ENCODE measurements at regions not wholly inside any gene's neighbourhood (a gene's known extent, or its start where the extent isn't known, plus 50 kb on each side); places are given as distances from the start of the nearest gene placed in this dataset.

- no peak for DNase-seq (ENCODE audit: low read depth in 1 of 2, low spot score in 2 of 2)
- Histone ChIP-seq H4K8ac (ENCODE audit: extremely low read depth, insufficient read depth, low read length) (no peak overlapping the region), H2BK120ac (replicated peaks; ENCODE audit: low read depth, low read length) (no peak overlapping the region), H3K4ac (replicated peaks; ENCODE audit: insufficient read length, low read depth, low read length) (no peak overlapping the region), H3K18ac (ENCODE audit: extremely low read depth, low read length) (no peak overlapping the region), H2BK5ac (ENCODE audit: low read depth, low read length) (no peak overlapping the region), H2AFZ (ENCODE audit: low read length) (no peak overlapping the region), H4K5ac (ENCODE audit: insufficient read length, low read depth, low read length) (no peak overlapping the region), H2AK5ac (ENCODE audit: low read depth, low read length) (no peak overlapping the region), H3K14ac (ENCODE audit: insufficient read length) (no peak overlapping the region), H3K23ac (ENCODE audit: insufficient read length) (no peak overlapping the region), H3K56ac (replicated peaks; ENCODE audit: insufficient read length, low read depth, low read length) (no peak overlapping the region), H3K4me1 (replicated peaks in 1 of 4; ENCODE audit: control insufficient read depth in 3 of 4, insufficient read depth in 4 of 4, low read length in 3 of 4) (no peaks in the 10 kb centered on the region), H3K4me2 (ENCODE audit: insufficient read depth in 1 of 2, low read depth in 2 of 2, low read length in 2 of 2) (no peak overlapping the region), H3K79me1 (ENCODE audit: low read depth, low read length) (no peaks in the 10 kb centered on the region), H3K9ac (replicated peaks in 1 of 4; ENCODE audit: extremely low read depth in 1 of 4, low read depth in 3 of 4, low read length in 3 of 4) (no peak overlapping the region), H3K79me2 (ENCODE audit: control insufficient read depth in 1 of 2, insufficient read depth in 2 of 2, low read length in 2 of 2) (no peaks in the 10 kb centered on the region), H3K27me3 (replicated peaks in 1 of 4; ENCODE audit: control insufficient read depth in 3 of 4, extremely low read depth in 1 of 4, insufficient read depth in 3 of 4, low read length in 3 of 4) (no peaks in the 10 kb centered on the region), H2BK15ac (ENCODE audit: low read length) (no peak overlapping the region), H4K91ac (replicated peaks; ENCODE audit: insufficient read length, low read length) (no peak overlapping the region), H3K27ac (ENCODE audit: low read depth, low read length) (no peak overlapping the region), H3K23me2 (ENCODE audit: low read depth, low read length) (peaks cover 4% of the 10 kb centered on the region; the same call in 1 of the 2 replicates), H2BK12ac (ENCODE audit: low read depth, low read length) (no peak overlapping the region), H3K36me3 (ENCODE audit: control insufficient read depth in 2 of 4, insufficient read depth in 4 of 4, low read length in 3 of 4) (no peaks in the 10 kb centered on the region), H4K20me1 (replicated peaks in 1 of 2; ENCODE audit: control insufficient read depth in 1 of 2, insufficient read depth in 2 of 2, low read length in 2 of 2) (peaks cover 0 to 5% of the 10 kb centered on the region in 2 experiments), H2BK20ac (ENCODE audit: low read length) (no peak overlapping the region), H3K9me3 (ENCODE audit: insufficient read depth in 2 of 2, low read depth in 1 of 2, low read length in 1 of 2) (no peaks in the 10 kb centered on the region), H3K4me3 (ENCODE audit: extremely low read depth in 1 of 4, insufficient read depth in 2 of 4, low read depth in 3 of 4, low read length in 4 of 4) (no peak overlapping the region)
- no peak for FAIRE-seq
- ChIA-PET CTCF (ENCODE audit: partially characterized antibody) (no interaction called here), POLR2A (ENCODE audit: partially characterized antibody) (no interaction called here)
- TF ChIP-seq TCF12 (IDR thresholded peaks at IDR 0.05; ENCODE audit: low read depth, low read length) (no peak), BRCA1 (IDR thresholded peaks at IDR 0.05; ENCODE audit: low read depth, low read length) (no peak), E2F6 (IDR thresholded peaks at IDR 0.05) (no peak), TAF7 (optimal IDR thresholded peaks at IDR 0.05; ENCODE audit: borderline replicate concordance, low read depth, low read length) (no peak), SIRT6 (IDR thresholded peaks at IDR 0.05; ENCODE audit: low read length) (no peak)
- WGBS, 2 experiments (ENCODE audit: extremely low coverage in 1 of 2, insufficient coverage in 1 of 2, insufficient read length in 1 of 2, insufficient replicate concordance in 2 of 2, low coverage in 1 of 2, low lambda C conversion rate in 2 of 2, missing lambda C conversion rate in 1 of 2) = 44% methylated on average over 2 of the region's 2 CpGs; no CpG with 5 or more reads in 1 of the 2 experiments
These were observed 455.7 kb downstream of the FGF9 start for GRCh38 chr13:22126433-22127021.
